ENCODE measurements at regions not wholly inside any gene's neighbourhood (a gene's known extent, or its start where the extent isn't known, plus 50 kb on each side); places are given as distances from the start of the nearest gene placed in this dataset.

GRCh38 chr5:30572279-30572678 lies 621.2 kb upstream of the CDH6 start:
- CTCF ChIA-PET: no interaction called here
- TF ChIP-seq POLR2AphosphoS5 (IDR thresholded peaks at IDR 0.05; ENCODE audit: insufficient read depth, low read depth, low read length) (no peak), POLR2A (IDR thresholded peaks at IDR 0.05; ENCODE audit: low read depth, low read length) (no peak), EZH2 (IDR thresholded peaks at IDR 0.05; ENCODE audit: borderline replicate concordance, low read depth, low read length, severe bottlenecking) (no peak), JUN (IDR thresholded peaks at IDR 0.05; ENCODE audit: borderline replicate concordance, insufficient read depth, insufficient read length, low read depth) (no peak), GATA2 (IDR thresholded peaks at IDR 0.05; ENCODE audit: insufficient read depth, insufficient read length, low read depth, low read length) (no peak), FOS (IDR thresholded peaks at IDR 0.05; ENCODE audit: borderline replicate concordance, insufficient read depth, low read length) (no peak)
- POLR2A ChIA-PET: no interaction called here
- Histone ChIP-seq H3K79me2 (ENCODE audit: control insufficient read depth, insufficient read depth, low read length) (no peaks in the 10 kb centered on the region), H3K9ac (replicated peaks; ENCODE audit: extremely low read depth, insufficient read depth, low read length) (no peak overlapping the region), H3K27me3 (ENCODE audit: control insufficient read depth in 2 of 2, insufficient read depth in 2 of 2, low read length in 2 of 2) (no peaks in the 10 kb centered on the region), H2AFZ (ENCODE audit: low read depth, low read length) (no peak overlapping the region), H3K4me1 (ENCODE audit: control insufficient read depth, extremely low read depth, insufficient read depth, low read length) (no peaks in the 10 kb centered on the region), H3K9me3 (replicated peaks; ENCODE audit: control insufficient read depth, insufficient read depth, low read length) (peaks cover 4% of the 10 kb centered on the region), H4K20me1 (replicated peaks; ENCODE audit: control insufficient read depth, extremely low read depth, insufficient read depth, low read length) (no peaks in the 10 kb centered on the region), H3K27ac (ENCODE audit: insufficient read depth, low read depth, low read length) (no peak overlapping the region), H3K4me2 (ENCODE audit: insufficient read depth, low read length) (no peak overlapping the region), H3K4me3 (replicated peaks in 1 of 3; ENCODE audit: insufficient read depth in 1 of 3, low read depth in 1 of 3, low read length in 3 of 3) (no peak overlapping the region), H3K9me1 (replicated peaks; ENCODE audit: control insufficient read depth, extremely low read depth, insufficient read depth, low read length) (no peaks in the 10 kb centered on the region), H3K36me3 (ENCODE audit: control insufficient read depth in 2 of 2, extremely low read depth in 1 of 2, insufficient read depth in 2 of 2, low read length in 2 of 2) (no peaks in the 10 kb centered on the region)
- no TSS peak for BruUV-seq (replicated peaks)
- FAIRE-seq (no peak), DNase-seq (ENCODE audit: low read depth, low spot score) (no peak)
- dilution Hi-C loops (cut with MboI; ENCODE audit: extremely low pct_ligation_motif_present, low sequenced_read_pairs): no loop called here
- intact Hi-C loops (cut with micrococcal nuclease): no loop called here

GRCh38 chr5:30561771-30562170 lies 631.7 kb upstream of the CDH6 start:
- Histone ChIP-seq H2AFZ (ENCODE audit: low read depth, low read length) (no peak overlapping the region), H3K79me2 (ENCODE audit: control insufficient read depth, insufficient read depth, low read length) (no peaks in the 10 kb centered on the region), H3K9me1 (replicated peaks; ENCODE audit: control insufficient read depth, extremely low read depth, insufficient read depth, low read length) (no peaks in the 10 kb centered on the region), H3K4me1 (ENCODE audit: control insufficient read depth, extremely low read depth, insufficient read depth, low read length) (no peaks in the 10 kb centered on the region), H3K4me3 (replicated peaks in 1 of 3; ENCODE audit: insufficient read depth in 1 of 3, low read depth in 1 of 3, low read length in 3 of 3) (no peak overlapping the region), H3K36me3 (ENCODE audit: control insufficient read depth in 2 of 2, extremely low read depth in 1 of 2, insufficient read depth in 2 of 2, low read length in 2 of 2) (no peaks in the 10 kb centered on the region), H3K9ac (replicated peaks; ENCODE audit: extremely low read depth, insufficient read depth, low read length) (no peak overlapping the region), H3K27ac (ENCODE audit: insufficient read depth, low read depth, low read length) (no peak overlapping the region), H3K9me3 (replicated peaks; ENCODE audit: control insufficient read depth, insufficient read depth, low read length) (no peaks in the 10 kb centered on the region), H4K20me1 (replicated peaks; ENCODE audit: control insufficient read depth, extremely low read depth, insufficient read depth, low read length) (no peaks in the 10 kb centered on the region), H3K4me2 (ENCODE audit: insufficient read depth, low read length) (no peak overlapping the region), H3K27me3 (ENCODE audit: control insufficient read depth in 2 of 2, insufficient read depth in 2 of 2, low read length in 2 of 2) (no peaks in the 10 kb centered on the region)
- CTCF ChIA-PET: no interaction called here
- TF ChIP-seq FOS (IDR thresholded peaks at IDR 0.05; ENCODE audit: borderline replicate concordance, insufficient read depth, low read length): no peak
- no peak for TF ChIP-seq JUN (IDR thresholded peaks at IDR 0.05; ENCODE audit: borderline replicate concordance, insufficient read depth, insufficient read length, low read depth)
- no peak for TF ChIP-seq MYC (IDR thresholded peaks at IDR 0.05; ENCODE audit: low read depth, low read length)
- no peak for TF ChIP-seq CTCF (IDR thresholded peaks at IDR 0.05; ENCODE audit: extremely low read depth in 1 of 2, insufficient read depth in 1 of 2, low read depth in 1 of 2, low read length in 2 of 2)
- TF ChIP-seq GATA2 (IDR thresholded peaks at IDR 0.05; ENCODE audit: insufficient read depth, insufficient read length, low read depth, low read length): no peak
- TF ChIP-seq MAX (IDR thresholded peaks at IDR 0.05; ENCODE audit: insufficient read depth, insufficient read length): no peak
- TF ChIP-seq POLR2A (IDR thresholded peaks at IDR 0.05; ENCODE audit: low read depth, low read length): no peak
- no peak for TF ChIP-seq POLR2AphosphoS5 (IDR thresholded peaks at IDR 0.05; ENCODE audit: insufficient read depth, low read depth, low read length)
- TF ChIP-seq EZH2 (IDR thresholded peaks at IDR 0.05; ENCODE audit: borderline replicate concordance, low read depth, low read length, severe bottlenecking): no peak
- no TSS peak for BruUV-seq (replicated peaks)
- dilution Hi-C loops (cut with MboI; ENCODE audit: extremely low pct_ligation_motif_present, low sequenced_read_pairs): no loop called here
- FAIRE-seq (no peak), DNase-seq (ENCODE audit: low read depth, low spot score) (no peak)
- intact Hi-C loops (cut with micrococcal nuclease): no loop called here
- POLR2A ChIA-PET: no interaction called here

Data from endothelial cell of umbilical vein (primary cell).